ENCODE measurements at regions not wholly inside any gene's neighbourhood (a gene's known extent, or its start where the extent isn't known, plus 50 kb on each side); places are given as distances from the start of the nearest gene placed in this dataset.

- TF ChIP-seq MXI1 (conservative IDR thresholded peaks at IDR 0.05; ENCODE audit: poor library complexity, severe bottlenecking) (no peak), RAD21 (conservative IDR thresholded peaks at IDR 0.05) (no peak), POLR2AphosphoS5 (IDR thresholded peaks at IDR 0.05) (no peak), TAF1 (IDR thresholded peaks at IDR 0.05; ENCODE audit: low read depth) (no peak), EP300 (conservative IDR thresholded peaks at IDR 0.05; ENCODE audit: poor library complexity, severe bottlenecking) (no peak), SMC3 (conservative IDR thresholded peaks at IDR 0.05; ENCODE audit: poor library complexity) (no peak), EZH2 (IDR thresholded peaks at IDR 0.05; ENCODE audit: borderline replicate concordance, insufficient read depth, low read length, poor library complexity, severe bottlenecking) (no peak)
- TF ChIP-seq, protein P1, sequence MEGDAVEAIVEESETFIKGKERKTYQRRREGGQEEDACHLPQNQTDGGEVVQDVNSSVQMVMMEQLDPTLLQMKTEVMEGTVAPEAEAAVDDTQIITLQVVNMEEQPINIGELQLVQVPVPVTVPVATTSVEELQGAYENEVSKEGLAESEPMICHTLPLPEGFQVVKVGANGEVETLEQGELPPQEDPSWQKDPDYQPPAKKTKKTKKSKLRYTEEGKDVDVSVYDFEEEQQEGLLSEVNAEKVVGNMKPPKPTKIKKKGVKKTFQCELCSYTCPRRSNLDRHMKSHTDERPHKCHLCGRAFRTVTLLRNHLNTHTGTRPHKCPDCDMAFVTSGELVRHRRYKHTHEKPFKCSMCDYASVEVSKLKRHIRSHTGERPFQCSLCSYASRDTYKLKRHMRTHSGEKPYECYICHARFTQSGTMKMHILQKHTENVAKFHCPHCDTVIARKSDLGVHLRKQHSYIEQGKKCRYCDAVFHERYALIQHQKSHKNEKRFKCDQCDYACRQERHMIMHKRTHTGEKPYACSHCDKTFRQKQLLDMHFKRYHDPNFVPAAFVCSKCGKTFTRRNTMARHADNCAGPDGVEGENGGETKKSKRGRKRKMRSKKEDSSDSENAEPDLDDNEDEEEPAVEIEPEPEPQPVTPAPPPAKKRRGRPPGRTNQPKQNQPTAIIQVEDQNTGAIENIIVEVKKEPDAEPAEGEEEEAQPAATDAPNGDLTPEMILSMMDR (IDR thresholded peaks at IDR 0.05; ENCODE audit: poor library complexity, severe bottlenecking) = no peak
- TF ChIP-seq, protein P2, sequence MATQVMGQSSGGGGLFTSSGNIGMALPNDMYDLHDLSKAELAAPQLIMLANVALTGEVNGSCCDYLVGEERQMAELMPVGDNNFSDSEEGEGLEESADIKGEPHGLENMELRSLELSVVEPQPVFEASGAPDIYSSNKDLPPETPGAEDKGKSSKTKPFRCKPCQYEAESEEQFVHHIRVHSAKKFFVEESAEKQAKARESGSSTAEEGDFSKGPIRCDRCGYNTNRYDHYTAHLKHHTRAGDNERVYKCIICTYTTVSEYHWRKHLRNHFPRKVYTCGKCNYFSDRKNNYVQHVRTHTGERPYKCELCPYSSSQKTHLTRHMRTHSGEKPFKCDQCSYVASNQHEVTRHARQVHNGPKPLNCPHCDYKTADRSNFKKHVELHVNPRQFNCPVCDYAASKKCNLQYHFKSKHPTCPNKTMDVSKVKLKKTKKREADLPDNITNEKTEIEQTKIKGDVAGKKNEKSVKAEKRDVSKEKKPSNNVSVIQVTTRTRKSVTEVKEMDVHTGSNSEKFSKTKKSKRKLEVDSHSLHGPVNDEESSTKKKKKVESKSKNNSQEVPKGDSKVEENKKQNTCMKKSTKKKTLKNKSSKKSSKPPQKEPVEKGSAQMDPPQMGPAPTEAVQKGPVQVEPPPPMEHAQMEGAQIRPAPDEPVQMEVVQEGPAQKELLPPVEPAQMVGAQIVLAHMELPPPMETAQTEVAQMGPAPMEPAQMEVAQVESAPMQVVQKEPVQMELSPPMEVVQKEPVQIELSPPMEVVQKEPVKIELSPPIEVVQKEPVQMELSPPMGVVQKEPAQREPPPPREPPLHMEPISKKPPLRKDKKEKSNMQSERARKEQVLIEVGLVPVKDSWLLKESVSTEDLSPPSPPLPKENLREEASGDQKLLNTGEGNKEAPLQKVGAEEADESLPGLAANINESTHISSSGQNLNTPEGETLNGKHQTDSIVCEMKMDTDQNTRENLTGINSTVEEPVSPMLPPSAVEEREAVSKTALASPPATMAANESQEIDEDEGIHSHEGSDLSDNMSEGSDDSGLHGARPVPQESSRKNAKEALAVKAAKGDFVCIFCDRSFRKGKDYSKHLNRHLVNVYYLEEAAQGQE (IDR thresholded peaks at IDR 0.05; ENCODE audit: borderline replicate concordance) = no peak
- no peak overlapping the region for H3K9ac ChIP-seq (ENCODE audit: low read length)
These were observed 271.9 kb upstream of the SPRY2 start for GRCh38 chr13:80612804-80613203.

GRCh38 chr13:80611310-80611709 lies 270.4 kb upstream of the SPRY2 start:
- Histone ChIP-seq H4K20me1 (ENCODE audit: insufficient read depth) (no peaks in the 10 kb centered on the region), H3K27me3 (ENCODE audit: insufficient read depth, low read depth, low read length) (no peaks in the 10 kb centered on the region), H3F3A (ENCODE audit: insufficient read depth, low read length, poor library complexity, severe bottlenecking) (no peaks in the 10 kb centered on the region), H3K9me2 (ENCODE audit: insufficient read depth, low read length) (no peaks in the 10 kb centered on the region), H3K27ac (ENCODE audit: low read length) (no peak overlapping the region), H3K9ac (ENCODE audit: low read length) (no peak overlapping the region), H3K36me3 (ENCODE audit: insufficient read depth, low read length) (no peaks in the 10 kb centered on the region), H2AFZ (ENCODE audit: low read depth, low read length) (no peak overlapping the region), H3K4me3 (ENCODE audit: low read length) (no peak overlapping the region), H3K9me3 (ENCODE audit: low read length) (no peaks in the 10 kb centered on the region), H3K4me2 (ENCODE audit: low read length) (no peak overlapping the region), H3K79me2 (replicated peaks; ENCODE audit: insufficient read depth, low read length) (no peaks in the 10 kb centered on the region)
- no peak for TF ChIP-seq SMC3 (conservative IDR thresholded peaks at IDR 0.05; ENCODE audit: poor library complexity)
- TF ChIP-seq TAF1 (IDR thresholded peaks at IDR 0.05; ENCODE audit: low read depth) = no peak
- no peak for TF ChIP-seq EZH2 (IDR thresholded peaks at IDR 0.05; ENCODE audit: borderline replicate concordance, insufficient read depth, low read length, poor library complexity, severe bottlenecking)
- TF ChIP-seq, protein P2 (IDR thresholded peaks at IDR 0.05; ENCODE audit: borderline replicate concordance) = no peak
- TF ChIP-seq RAD21 (conservative IDR thresholded peaks at IDR 0.05) = no peak
- TF ChIP-seq EP300 (conservative IDR thresholded peaks at IDR 0.05; ENCODE audit: poor library complexity, severe bottlenecking) = no peak
- no peak for TF ChIP-seq MXI1 (conservative IDR thresholded peaks at IDR 0.05; ENCODE audit: poor library complexity, severe bottlenecking)
- TF ChIP-seq, protein P1 (IDR thresholded peaks at IDR 0.05; ENCODE audit: poor library complexity, severe bottlenecking) = no peak
- TF ChIP-seq POLR2AphosphoS5 (IDR thresholded peaks at IDR 0.05) = no peak

More at GRCh38 chr13:80612804-80613203, 271.9 kb upstream of the SPRY2 start:
- Histone ChIP-seq H3K27me3 (ENCODE audit: insufficient read depth, low read depth, low read length) (no peaks in the 10 kb centered on the region), H3F3A (ENCODE audit: insufficient read depth, low read length, poor library complexity, severe bottlenecking) (no peaks in the 10 kb centered on the region), H2AFZ (ENCODE audit: low read depth, low read length) (no peak overlapping the region), H3K9me2 (ENCODE audit: insufficient read depth, low read length) (no peaks in the 10 kb centered on the region), H3K79me2 (replicated peaks; ENCODE audit: insufficient read depth, low read length) (no peaks in the 10 kb centered on the region), H3K36me3 (ENCODE audit: insufficient read depth, low read length) (no peaks in the 10 kb centered on the region), H3K4me3 (ENCODE audit: low read length) (no peak overlapping the region), H3K4me2 (ENCODE audit: low read length) (no peak overlapping the region), H4K20me1 (ENCODE audit: insufficient read depth) (no peaks in the 10 kb centered on the region), H3K9me3 (ENCODE audit: low read length) (no peaks in the 10 kb centered on the region), H3K27ac (ENCODE audit: low read length) (no peak overlapping the region)
